ENCODE measurements at regions not wholly inside any gene's neighbourhood (a gene's known extent, or its start where the extent isn't known, plus 50 kb on each side); places are given as distances from the start of the nearest gene placed in this dataset.

GRCh38 chr14:104421892-104422828 is 157.4 kb upstream of the C14orf180 start:
- DNase-seq (ENCODE audit: extremely low read depth in 1 of 2, low read depth in 1 of 2) = no peak

- no peak for DNase-seq (ENCODE audit: extremely low read depth in 1 of 2, low read depth in 1 of 2)
These were observed 156.5 kb upstream of the C14orf180 start for GRCh38 chr14:104422837-104423681.

DNA sequence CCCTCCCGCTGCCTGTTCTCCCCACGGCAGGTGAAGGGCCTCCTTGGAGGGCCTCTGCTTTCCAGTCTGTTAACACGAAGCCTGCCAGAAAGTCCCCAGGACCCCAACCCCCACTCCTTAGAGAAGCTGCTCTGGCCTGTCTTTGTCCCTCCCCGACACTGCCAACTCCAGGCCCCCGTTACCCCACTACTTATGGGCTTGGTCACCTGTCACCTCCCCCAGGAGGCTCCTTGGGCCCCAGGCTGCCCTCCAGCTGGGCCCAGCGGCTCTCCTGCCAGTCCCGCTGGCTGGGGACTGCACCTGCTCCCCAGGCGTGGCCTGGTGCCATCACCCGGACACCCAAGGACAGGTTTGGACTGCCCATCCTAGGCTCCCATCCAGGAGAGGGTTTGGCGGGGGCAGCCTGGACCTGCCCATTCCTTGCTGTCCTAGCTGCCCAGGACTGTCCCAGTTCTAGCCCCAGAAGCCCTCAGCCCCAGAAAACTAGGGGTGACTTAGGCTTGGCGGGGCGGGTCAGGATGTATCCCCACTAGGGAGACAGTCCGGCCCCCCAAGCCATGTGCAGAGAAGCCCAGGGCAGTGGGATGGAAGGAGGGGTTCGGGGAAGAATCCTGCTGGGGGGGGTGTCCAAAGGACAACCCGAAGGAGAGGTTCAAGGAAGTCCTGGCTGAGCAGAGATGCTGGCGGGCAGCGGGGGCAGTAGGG is 155.7 kb upstream of the C14orf180 start:
- no peak for DNase-seq (ENCODE audit: extremely low read depth in 1 of 2, low read depth in 1 of 2)

DNA sequence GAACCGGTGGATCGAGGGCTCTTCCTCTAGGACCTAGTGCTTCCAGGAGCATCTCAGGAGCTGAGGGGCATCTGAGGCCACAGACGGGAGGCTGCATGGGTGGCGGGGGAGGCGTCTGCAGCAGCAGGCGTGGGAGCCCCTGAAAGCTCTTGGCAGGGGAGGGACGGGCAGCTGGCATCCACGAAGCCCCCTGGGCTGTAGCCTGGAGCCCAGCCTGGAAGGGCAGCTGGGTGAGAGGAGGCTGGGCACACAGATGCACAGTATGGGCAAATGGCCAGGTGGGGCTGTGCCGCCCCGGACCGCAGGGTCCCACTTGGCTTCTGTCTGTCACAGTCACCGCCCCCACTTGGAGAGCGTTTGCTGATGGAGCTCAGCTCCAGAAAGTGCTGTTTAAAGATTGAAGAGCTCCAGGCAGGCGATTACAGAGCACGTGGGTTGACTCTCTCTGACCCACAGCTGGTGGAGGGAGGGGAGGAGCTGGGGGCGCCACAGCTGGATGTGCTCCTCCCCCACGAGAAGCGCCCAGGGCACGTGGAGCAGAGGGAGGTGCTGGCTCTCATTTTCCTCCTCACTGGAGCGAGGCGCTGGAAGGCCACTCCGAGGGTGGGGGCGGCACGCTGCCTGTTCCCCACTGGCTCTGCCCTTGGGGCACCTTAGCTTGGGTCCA is 155.0 kb upstream of the C14orf180 start:
- no peak for DNase-seq (ENCODE audit: extremely low read depth in 1 of 2, low read depth in 1 of 2)

DNA sequence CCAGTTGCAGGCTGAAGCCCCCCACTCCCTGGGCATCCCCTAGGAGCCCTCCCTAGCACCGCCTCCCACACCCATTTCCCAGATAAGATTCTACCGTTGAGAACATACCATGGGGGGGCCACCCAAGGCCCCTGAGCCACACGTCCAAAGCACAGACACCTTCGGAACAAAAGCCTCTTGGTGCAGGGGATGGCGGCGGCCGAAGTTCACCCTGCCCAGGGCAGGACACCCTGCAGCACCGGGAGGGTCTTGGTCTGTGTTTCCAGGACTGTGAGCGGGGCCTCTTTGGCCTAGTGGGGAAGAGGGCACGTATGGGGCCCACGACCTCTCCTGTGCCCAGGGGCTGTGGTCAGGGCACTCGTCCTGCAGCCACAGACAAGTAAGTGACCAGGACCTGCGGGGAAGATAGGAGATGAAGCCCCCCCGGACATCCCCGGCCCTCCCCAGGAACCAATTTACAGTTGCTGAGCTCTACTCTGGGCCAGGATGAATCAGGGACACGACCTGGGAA is 154.3 kb upstream of the C14orf180 start:
- DNase-seq (ENCODE audit: extremely low read depth in 1 of 2, low read depth in 1 of 2) = no peak

GRCh38 chr14:104425763-104426646 is 153.6 kb upstream of the C14orf180 start:
- DNase-seq (ENCODE audit: extremely low read depth in 1 of 2, low read depth in 1 of 2) = no peak

DNA sequence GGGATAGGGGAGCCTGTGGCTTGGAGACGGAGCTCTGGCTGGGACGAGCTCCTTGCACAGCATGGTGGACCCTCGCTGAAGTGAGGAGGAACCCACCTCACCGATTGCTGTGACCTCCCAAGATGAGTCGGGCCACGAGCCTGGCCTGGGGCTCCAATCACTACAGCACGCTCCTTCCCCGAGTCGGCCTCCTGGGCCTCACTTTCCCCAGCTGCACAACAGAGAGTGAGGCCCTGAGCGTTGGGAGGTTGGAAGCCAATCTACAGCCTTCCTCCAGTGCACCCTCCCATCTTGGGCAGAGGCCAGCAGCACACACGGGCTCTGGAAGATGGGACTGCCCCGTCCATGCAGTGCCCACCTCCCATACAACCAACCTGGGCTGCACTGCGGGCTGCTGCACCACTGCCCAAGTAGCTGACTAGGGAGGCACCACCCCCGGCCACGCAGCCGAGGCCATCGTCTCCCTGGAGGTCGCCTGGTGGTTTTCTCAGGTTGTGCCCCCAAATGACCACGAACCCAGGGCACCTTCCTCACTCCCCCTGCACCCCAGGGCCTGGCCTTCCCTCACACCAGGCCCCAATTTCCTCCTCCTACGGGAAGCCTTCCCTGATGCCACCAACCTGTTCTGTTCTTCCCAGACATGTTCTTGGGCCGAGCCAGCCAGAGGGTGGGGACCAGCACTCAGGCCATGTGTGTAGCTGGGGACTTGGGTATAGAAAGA is 152.3 kb upstream of the C14orf180 start:
- no peak for DNase-seq (ENCODE audit: extremely low read depth in 1 of 2, low read depth in 1 of 2)

DNA sequence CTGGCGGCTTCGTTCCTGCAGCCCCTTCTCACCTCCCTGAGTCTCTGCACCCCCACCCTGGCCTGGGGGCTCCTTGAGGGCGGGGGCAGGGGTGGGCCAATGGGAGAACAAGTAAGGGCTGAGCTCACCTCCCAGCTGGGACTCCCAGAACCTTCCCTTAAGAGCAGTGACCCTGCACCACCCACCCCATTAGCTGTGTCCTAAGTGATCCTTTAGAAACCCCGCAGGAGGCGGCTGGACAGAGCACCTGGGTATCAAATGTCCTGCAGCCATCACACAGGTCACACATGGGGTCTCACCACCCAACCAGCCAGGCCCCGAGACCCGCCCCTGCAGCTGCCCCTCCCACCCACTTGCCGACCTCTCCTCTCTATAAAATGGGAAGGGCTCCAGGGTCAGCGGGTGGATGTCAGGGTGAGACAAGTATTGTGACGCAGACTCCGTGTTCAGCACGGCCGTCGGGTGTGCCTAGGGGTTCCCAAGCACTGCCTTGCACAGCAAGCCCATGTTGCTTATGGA is 151.2 kb upstream of the C14orf180 start:
- no peak for DNase-seq (ENCODE audit: extremely low read depth in 1 of 2, low read depth in 1 of 2)

GRCh38 chr14:104428860-104429259 is 150.7 kb upstream of the C14orf180 start:
- DNase-seq (ENCODE audit: extremely low read depth in 1 of 2, low read depth in 1 of 2) = no peak

- no peak for DNase-seq (ENCODE audit: extremely low read depth in 1 of 2, low read depth in 1 of 2)
These were observed 150.2 kb upstream of the C14orf180 start for GRCh38 chr14:104429291-104429861.

DNA sequence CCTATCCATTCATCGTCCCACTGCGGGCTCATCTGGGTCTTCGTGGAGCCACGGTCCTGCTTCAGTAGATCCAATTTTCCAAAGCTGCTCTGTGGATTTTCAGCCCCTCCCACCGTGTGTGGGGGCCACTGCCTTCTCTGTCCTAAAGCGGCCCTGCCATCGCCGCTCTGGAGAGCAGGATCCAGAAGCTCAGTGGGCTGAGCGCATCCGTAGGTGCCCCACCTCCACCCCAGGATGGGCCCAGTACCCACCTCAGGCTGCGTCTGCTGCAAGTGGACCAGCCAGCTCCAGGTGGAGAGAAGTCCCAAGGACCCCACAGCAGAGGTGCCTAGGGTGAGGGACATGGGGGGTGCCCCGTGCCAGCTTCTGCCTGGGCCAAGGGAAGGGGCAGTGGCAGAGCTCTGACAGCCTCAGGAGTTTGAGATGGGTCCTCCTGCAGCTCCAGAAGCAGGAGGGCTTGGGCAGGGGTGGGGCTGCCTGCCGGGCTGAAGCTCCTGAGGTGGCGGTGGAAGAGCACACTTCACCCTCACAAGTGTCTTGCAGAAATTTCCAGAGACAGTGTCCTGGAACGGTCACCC is 148.1 kb upstream of the C14orf180 start:
- no peak for DNase-seq (ENCODE audit: extremely low read depth in 1 of 2, low read depth in 1 of 2)

- DNase-seq (ENCODE audit: extremely low read depth in 1 of 2, low read depth in 1 of 2) = no peak
These were observed 147.5 kb upstream of the C14orf180 start for GRCh38 chr14:104431929-104432541.

DNA sequence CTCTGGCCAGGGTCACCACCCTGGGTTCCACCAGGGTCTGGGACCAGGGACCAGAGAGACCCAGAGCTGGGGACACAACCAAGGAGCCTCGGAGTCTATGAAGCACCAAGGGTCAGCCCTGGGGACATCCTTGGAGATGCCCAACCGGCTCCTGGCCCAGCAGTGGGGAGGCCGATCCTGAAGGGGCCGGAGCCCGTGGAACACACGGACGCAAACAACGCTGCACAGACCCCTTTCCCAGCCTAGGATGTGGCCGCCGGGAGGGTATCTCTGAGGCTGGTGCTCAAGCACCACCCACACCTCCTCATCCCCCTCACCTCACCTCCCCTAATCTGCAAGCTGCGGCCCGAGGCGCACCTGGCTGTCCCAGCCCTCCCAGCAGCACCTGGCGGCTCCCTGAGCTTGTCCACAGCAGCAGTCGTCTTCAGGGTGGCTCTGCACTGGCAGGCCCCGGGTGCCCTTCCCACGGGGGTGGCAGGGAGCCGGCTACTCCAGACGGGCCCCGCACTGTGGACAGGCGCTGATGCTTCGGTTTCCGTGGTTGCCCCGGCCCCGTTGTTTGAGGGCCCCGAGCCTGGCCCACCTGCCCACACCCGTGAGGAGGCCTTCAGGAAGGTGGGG is 146.8 kb upstream of the C14orf180 start:
- no peak for DNase-seq (ENCODE audit: extremely low read depth in 1 of 2, low read depth in 1 of 2)

DNA sequence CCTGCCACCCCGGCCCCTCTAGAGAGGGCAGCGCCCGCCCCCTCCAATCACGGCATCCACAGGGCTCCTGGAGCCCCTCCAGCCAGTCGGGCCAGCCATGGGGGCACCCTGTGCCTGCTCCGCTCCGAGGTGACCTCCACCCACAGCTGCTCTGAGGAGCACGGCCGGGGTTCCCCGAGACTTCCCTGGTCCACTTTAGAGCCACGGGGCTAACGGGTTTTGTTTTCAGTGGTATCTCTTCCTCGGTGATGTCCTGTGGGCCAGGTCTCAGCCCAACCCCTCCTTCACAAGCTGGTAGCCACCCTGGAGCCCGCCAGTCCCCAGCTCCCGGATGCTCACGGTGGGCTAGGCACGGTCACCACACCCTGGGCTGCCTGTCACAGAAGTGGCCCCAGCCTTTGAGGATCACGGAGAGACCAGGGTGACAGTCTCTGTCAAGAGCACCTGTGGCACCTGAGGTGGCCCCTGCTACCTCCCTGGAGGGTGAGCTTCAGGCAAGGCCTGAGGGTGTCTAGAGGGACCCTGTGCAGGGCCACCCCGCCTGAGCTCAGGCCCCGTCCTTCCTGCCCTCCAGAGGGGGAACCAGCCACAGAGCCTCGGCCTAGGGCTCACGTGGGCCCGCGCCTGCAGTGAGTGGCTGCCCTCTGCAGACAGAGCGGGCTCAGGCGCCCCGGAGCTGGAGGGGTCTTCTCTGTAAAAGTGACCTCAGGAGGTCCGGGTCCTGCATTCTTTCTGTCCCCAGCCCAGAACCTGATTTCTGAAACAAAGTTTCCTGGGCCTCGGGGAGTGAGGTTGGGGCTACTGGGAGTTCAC is 146.0 kb upstream of the C14orf180 start:
- no peak for DNase-seq (ENCODE audit: extremely low read depth in 1 of 2, low read depth in 1 of 2)

DNA sequence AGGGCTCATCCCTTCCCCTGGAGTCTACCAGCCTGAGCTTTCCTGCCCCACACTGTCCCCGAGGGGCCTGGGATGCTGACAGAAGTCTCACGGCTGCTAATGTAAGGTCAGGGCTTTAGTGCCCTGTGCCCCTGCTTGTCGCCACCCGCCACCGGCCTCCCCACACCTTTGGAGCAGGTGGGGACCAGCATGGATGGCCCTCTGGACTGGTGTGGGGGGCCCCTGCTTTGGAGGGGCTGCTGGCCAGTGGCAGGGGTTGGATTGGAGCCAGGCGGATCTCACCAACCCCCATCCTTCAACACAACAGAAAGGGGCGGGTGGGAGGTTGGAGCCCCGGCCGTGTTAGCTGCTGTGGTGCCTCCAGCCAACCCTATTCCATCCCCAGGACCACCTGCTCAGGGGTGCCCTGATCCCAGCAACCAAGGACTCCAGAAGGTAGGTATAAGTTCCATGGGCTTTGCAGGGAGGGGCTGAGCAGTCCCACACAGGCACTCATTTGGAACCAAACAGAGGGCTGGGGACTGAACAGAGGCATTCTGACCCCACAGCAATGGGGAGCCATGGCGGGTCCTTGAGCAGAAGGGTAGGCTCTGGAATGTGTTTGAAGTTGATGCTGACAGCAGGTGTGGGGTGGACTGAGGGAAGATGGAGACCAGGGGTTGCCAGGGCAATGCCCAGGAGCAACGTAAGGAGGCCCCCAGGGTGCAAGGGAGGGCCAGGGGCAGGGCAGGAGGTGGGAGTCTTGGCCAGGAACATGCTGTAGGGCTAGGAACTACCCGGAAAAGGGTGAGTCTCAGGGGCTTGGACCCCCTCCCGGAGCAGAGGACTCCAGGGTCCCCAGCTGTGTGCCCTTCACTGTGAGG is 145.1 kb upstream of the C14orf180 start:
- DNase-seq (ENCODE audit: extremely low read depth in 1 of 2, low read depth in 1 of 2) = no peak
